Mucosa of descending colon (tissue), 3 donors: ENCODE measurements at regions not wholly inside any gene's neighbourhood (a gene's known extent, or its start where the extent isn't known, plus 50 kb on each side); places are given as distances from the start of the nearest gene placed in this dataset.

ENCODE experiments used
- ATAC-seq: fragments of 200-7000 bp; cut with Tn5 transposase; one replicate; pipeline ENCODE4 v1.9.1; 2020; ENCODE audit warnings: mild to moderate bottlenecking, moderate library complexity
- DNase-seq, 3 donors: peaks; one replicate each; pipeline ENCODE4 v3.0.0-alpha.2; 2020
- H3K36me3 ChIP-seq: fragments of 200-600 bp; one replicate; pipeline ENCODE4 v1.8.0; 2021; ENCODE audit warnings: low read depth, mild to moderate bottlenecking
- H3K4me1 ChIP-seq: fragments of 200-600 bp; one replicate; pipeline ENCODE4 v1.8.0; 2021; ENCODE audit warnings: low read depth, mild to moderate bottlenecking
- H3K4me3 ChIP-seq: fragments of 200-600 bp; one replicate; pipeline ENCODE4 v1.8.0; 2021; ENCODE audit warnings: mild to moderate bottlenecking
- H3K9me3 ChIP-seq: fragments of 200-600 bp; one replicate; pipeline ENCODE4 v1.8.0; 2021; ENCODE audit warnings: mild to moderate bottlenecking
- intact Hi-C, 2 donors: fragments of 100-400 bp; cut with DNase I in 1 of 2; cut with micrococcal nuclease in 1 of 2; formaldehyde crosslinking; loops; one replicate each; pipeline versions ENCODE4 v1.11.0 to v1.11.1; 2022; cut with DNase I, micrococcal nuclease
- TF ChIP-seq, protein P1 (sequence below): fragments of 200-600 bp; IDR thresholded peaks from one replicate; pipeline ENCODE4 v1.8.0; 2022; ENCODE audit warnings: antibody characterized with exemption, mild to moderate bottlenecking
- donor health status: DM: no; HTN: no; CAD: no; lungs with moderate emphysema.
- donor health status: DM: no; HTN: no; CAD: no.
- donor health status: DM: no; HTN: yes; CAD: no.

- TF ChIP-seq, protein P1, sequence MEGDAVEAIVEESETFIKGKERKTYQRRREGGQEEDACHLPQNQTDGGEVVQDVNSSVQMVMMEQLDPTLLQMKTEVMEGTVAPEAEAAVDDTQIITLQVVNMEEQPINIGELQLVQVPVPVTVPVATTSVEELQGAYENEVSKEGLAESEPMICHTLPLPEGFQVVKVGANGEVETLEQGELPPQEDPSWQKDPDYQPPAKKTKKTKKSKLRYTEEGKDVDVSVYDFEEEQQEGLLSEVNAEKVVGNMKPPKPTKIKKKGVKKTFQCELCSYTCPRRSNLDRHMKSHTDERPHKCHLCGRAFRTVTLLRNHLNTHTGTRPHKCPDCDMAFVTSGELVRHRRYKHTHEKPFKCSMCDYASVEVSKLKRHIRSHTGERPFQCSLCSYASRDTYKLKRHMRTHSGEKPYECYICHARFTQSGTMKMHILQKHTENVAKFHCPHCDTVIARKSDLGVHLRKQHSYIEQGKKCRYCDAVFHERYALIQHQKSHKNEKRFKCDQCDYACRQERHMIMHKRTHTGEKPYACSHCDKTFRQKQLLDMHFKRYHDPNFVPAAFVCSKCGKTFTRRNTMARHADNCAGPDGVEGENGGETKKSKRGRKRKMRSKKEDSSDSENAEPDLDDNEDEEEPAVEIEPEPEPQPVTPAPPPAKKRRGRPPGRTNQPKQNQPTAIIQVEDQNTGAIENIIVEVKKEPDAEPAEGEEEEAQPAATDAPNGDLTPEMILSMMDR = no peak
- no peaks in the 10 kb centered on the region for H3K36me3 ChIP-seq
- no peak overlapping the region for H3K4me3 ChIP-seq
- no peak for ATAC-seq
- no peak for DNase-seq
- H3K4me1 ChIP-seq = no peaks in the 10 kb centered on the region
- intact Hi-C loops = no loop called here
- peaks cover 5% of the 10 kb centered on the region for H3K9me3 ChIP-seq
Measured at GRCh38 chr18:38884050-38884449, 1318.5 kb upstream of the CELF4 start.

DNA sequence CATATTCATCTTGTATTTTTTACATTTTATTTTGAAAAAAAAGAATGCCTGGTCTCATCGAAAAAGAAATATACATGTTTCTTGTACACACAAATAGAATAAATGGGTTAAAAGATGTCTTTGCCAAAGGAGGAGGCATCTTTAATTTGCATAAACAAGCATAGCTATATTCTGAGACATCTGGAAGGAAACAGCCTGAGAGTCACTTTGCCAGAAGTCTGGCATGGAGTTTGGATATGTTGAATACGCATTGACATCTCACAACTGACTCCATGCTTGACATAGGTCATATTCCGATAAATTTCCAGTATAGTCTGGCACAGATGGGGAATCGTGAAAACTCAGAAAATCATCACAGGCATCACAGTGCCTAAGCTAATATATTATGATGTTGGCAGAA lies 1317.5 kb upstream of the CELF4 start:
- intact Hi-C loops = no loop called here
- H3K4me3 ChIP-seq = no peak overlapping the region
- ATAC-seq (no peak), DNase-seq (no peak)
- H3K4me1 ChIP-seq = no peaks in the 10 kb centered on the region
- TF ChIP-seq, protein P1 = no peak
- no peaks in the 10 kb centered on the region for H3K36me3 ChIP-seq
- peaks cover 5% of the 10 kb centered on the region for H3K9me3 ChIP-seq

DNA sequence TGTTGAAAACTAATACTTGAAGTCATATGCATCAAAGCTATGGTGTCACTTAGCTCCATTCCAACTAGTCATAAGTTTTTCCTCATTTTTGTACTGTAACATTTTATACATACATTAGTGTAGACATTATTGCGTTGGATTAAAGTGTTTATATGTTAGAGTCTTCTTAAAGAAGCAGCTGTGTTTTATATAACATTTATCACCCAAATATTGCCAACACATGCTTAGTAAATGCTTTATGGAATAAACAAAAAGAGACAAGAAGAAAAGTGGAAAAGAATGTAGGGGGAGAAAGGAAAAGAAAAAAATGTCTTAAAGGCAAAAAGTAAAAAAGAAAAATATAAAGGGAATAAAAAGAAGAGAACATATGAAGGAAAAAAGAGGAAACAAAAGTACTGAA lies 1314.3 kb upstream of the CELF4 start:
- H3K9me3 ChIP-seq = peaks cover 7% of the 10 kb centered on the region
- DNase-seq = no peak
- intact Hi-C loops = no loop called here
- TF ChIP-seq, protein P1 = no peak
- ATAC-seq = no peak
- H3K36me3 ChIP-seq = no peaks in the 10 kb centered on the region
- no peak overlapping the region for H3K4me3 ChIP-seq
- no peaks in the 10 kb centered on the region for H3K4me1 ChIP-seq

DNA sequence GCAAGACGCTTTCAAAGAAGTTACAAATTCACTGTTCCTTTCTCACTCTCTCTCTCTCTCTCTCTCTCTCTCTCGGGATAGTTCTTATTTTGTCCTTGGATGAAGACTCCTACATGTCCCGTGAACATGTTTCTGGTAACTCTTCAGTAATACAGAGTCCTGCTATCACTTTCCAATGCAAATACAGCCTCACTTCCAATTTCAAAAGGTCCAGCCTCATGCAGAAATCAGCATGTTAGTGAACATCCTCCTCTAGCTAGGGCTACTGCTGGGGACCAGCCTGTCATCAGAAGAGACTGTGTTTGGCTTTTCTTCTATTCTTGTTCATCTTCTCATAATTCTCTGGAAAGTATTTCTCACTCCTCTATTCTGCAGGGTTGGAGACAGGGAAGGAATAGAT lies 1306.7 kb upstream of the CELF4 start:
- no peaks in the 10 kb centered on the region for H3K4me1 ChIP-seq
- H3K9me3 ChIP-seq = peaks cover 12% of the 10 kb centered on the region
- DNase-seq (no peak), ATAC-seq (no peak)
- intact Hi-C loops = no loop called here
- H3K4me3 ChIP-seq = no peak overlapping the region
- TF ChIP-seq, protein P1 = no peak
- H3K36me3 ChIP-seq = no peaks in the 10 kb centered on the region

DNA sequence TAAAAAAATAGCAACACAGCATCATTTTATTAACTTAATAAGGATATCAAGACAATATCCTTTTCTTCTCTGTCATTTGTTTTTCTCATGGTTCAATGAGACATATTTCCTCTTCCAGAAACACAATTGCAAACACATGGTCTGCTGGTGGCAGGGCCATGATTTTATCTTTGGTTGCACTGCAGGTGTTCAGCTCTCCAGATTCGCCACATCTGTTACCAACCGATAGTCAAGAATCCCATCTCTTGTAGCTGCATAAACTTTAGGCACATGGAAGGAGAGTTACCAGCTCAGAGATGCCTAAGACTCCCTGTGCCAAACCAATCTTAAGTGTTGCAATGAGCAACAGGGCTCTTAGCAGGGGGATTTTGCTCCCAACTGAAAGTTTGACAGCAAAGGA lies 1303.2 kb upstream of the CELF4 start:
- ATAC-seq = no peak
- intact Hi-C loops = no loop called here
- TF ChIP-seq, protein P1 = no peak
- H3K9me3 ChIP-seq = peaks cover 13% of the 10 kb centered on the region
- DNase-seq = no peak
- H3K36me3 ChIP-seq = no peaks in the 10 kb centered on the region
- H3K4me3 ChIP-seq = no peak overlapping the region
- no peaks in the 10 kb centered on the region for H3K4me1 ChIP-seq

- H3K4me3 ChIP-seq = no peak overlapping the region
- no peak for ATAC-seq
- no peaks in the 10 kb centered on the region for H3K36me3 ChIP-seq
- TF ChIP-seq, protein P1 = no peak
- no peak for DNase-seq
- intact Hi-C loops = no loop called here
- H3K9me3 ChIP-seq = peaks cover 12% of the 10 kb centered on the region
- no peaks in the 10 kb centered on the region for H3K4me1 ChIP-seq
Measured at GRCh38 chr18:38867680-38868079, 1302.1 kb upstream of the CELF4 start.
